ENCODE measurements at regions not wholly inside any gene's neighbourhood (a gene's known extent, or its start where the extent isn't known, plus 50 kb on each side); places are given as distances from the start of the nearest gene placed in this dataset.

DNA sequence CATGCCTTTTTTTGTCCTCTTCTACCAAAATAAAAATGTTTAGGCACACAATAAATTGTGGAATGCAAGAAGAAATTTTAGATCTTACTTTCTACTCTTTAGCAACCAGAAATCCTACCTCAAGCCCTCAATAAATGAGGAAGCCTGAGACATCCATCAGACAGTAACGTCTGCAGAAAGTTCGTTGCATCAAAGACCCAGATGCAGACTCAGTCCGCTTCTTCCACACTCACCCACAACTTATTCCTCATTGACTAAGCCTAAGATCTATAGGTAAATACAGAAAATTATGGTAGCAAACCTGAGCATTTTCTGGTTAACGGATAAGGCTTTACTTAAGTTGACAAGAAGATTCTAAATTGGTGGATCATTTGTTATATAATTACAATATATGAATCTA lies 579.4 kb upstream of the ID2 start:
- H3K4me3 ChIP-seq (ENCODE audit: low read length): no peak overlapping the region
- no peaks in the 10 kb centered on the region for H3K36me3 ChIP-seq (ENCODE audit: insufficient read depth, low read length)
- H2AFZ ChIP-seq (ENCODE audit: low read depth, low read length): no peak overlapping the region
- no peaks in the 10 kb centered on the region for H3K9me3 ChIP-seq (ENCODE audit: low read length)
- no peaks in the 10 kb centered on the region for H3K4me1 ChIP-seq (ENCODE audit: insufficient read depth, low read length)
- H3K27me3 ChIP-seq (ENCODE audit: insufficient read depth, low read length): no peaks in the 10 kb centered on the region

DNA sequence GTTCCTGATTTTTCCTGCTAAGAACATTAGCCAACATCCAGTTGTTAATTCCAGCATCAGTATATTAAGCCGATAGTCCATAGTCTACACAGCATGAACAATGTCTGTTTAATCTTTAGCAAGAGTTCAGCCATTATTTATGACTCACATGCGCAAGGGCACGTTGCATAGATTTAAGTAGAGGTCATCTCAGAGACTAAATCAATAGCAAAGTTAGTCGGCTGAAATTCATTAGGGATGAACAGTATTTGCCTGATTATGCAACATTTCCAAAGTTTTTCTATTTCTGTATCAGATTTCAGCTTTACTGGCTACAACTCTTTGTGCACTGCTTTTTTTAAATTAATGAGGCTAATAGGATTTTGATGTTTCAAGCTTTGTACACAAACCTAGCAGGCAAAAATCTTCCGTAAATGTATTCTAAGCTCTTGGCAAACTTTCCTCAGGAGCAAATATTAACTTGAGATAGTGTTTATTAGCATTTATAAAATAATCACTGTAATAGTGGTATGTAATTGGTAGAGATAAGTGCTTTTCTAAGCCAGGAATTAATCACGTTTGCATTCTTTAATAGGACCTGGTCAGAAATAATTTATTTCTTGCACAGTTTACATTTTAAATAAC lies 578.7 kb upstream of the ID2 start:
- Histone ChIP-seq H3K9me3 (ENCODE audit: low read length) (no peaks in the 10 kb centered on the region), H2AFZ (ENCODE audit: low read depth, low read length) (no peak overlapping the region), H3K36me3 (ENCODE audit: insufficient read depth, low read length) (no peaks in the 10 kb centered on the region), H3K27me3 (ENCODE audit: insufficient read depth, low read length) (no peaks in the 10 kb centered on the region), H3K4me3 (ENCODE audit: low read length) (no peak overlapping the region), H3K4me1 (ENCODE audit: insufficient read depth, low read length) (no peaks in the 10 kb centered on the region)

DNA sequence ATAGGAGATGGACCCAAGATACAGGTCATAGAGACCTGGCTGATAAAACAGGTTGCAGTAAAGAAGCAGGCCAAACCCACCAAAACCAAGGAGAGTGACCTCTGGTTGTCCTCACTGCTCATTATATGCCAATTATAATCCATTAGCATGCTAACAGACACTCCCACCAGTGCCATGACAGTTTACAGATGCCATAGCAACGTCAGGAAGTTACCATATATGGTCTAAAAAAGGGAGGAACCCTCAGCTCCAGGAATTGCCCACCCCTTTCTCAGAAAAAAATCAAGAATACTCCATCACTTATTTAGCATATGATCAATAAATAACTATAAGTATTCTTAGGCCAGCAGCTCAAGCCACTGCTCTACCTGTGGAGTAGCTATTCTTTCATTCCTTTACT lies 574.7 kb upstream of the ID2 start:
- Histone ChIP-seq H3K36me3 (ENCODE audit: insufficient read depth, low read length) (no peaks in the 10 kb centered on the region), H3K27me3 (ENCODE audit: insufficient read depth, low read length) (no peaks in the 10 kb centered on the region), H3K9me3 (ENCODE audit: low read length) (peaks cover 5% of the 10 kb centered on the region), H3K4me3 (ENCODE audit: low read length) (no peak overlapping the region), H2AFZ (ENCODE audit: low read depth, low read length) (no peak overlapping the region), H3K4me1 (ENCODE audit: insufficient read depth, low read length) (no peaks in the 10 kb centered on the region)

DNA sequence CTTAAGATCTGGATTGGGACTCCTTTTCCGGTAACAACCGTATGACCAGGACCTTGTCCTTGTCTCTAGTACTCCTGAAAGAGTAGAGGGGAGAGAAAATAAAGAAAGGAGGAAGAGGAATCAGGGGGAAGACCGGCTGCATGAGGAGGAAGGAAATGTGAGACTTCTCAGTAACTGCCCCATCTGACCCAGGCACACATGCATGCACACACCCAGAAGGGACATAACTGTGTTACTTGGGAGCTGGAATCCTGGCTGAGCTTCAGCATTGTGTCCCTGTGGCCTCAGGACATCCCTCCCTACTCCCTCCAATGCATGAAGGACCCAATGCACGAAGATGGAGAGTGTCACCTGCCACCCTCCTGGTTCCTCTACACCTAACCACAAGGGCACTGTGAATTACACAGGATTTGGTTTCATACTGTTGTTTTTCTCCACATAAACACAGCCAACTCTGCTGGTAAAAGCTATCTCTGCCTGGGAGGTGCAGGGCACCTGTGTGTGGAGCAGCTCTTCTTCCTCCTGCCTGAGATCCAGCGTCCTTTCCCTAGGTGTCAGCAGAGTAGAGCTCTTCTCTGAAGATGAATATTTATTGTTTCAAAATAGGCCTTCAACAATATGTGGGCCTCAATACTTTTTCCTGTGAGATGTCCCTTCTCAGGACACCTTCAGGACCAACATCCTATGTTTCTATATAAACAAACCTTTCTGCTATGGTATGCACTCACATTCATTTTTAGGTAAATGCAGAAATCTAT lies 574.1 kb upstream of the ID2 start:
- H3K4me3 ChIP-seq (ENCODE audit: low read length): no peak overlapping the region
- H3K27me3 ChIP-seq (ENCODE audit: insufficient read depth, low read length): no peaks in the 10 kb centered on the region
- H2AFZ ChIP-seq (ENCODE audit: low read depth, low read length): no peak overlapping the region
- H3K36me3 ChIP-seq (ENCODE audit: insufficient read depth, low read length): no peaks in the 10 kb centered on the region
- no peaks in the 10 kb centered on the region for H3K4me1 ChIP-seq (ENCODE audit: insufficient read depth, low read length)
- H3K9me3 ChIP-seq (ENCODE audit: low read length): peaks cover 5% of the 10 kb centered on the region

DNA sequence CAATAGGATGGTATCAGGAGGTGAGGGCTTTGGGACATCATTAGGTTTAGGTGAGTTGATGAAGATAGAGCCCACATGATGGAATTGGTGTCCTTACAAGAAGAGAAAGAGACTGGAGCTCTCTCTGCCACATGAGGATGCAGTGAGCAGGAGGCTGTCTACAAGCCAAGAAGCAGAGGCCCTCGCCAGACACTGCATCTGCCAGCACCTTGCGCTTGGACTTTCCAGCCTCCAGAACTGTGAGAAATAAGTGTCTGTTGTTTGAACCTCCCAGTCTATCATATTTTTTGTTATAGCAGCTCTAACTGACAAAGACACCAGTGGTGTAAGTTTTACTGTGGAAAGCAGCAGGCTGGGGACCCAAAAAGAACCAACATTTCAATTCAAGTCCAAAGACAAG lies 571.1 kb upstream of the ID2 start:
- H2AFZ ChIP-seq (ENCODE audit: low read depth, low read length): no peak overlapping the region
- no peak overlapping the region for H3K4me3 ChIP-seq (ENCODE audit: low read length)
- peaks cover 3% of the 10 kb centered on the region for H3K4me1 ChIP-seq (ENCODE audit: insufficient read depth, low read length)
- no peaks in the 10 kb centered on the region for H3K27me3 ChIP-seq (ENCODE audit: insufficient read depth, low read length)
- H3K9me3 ChIP-seq (ENCODE audit: low read length): peaks cover 5% of the 10 kb centered on the region
- no peaks in the 10 kb centered on the region for H3K36me3 ChIP-seq (ENCODE audit: insufficient read depth, low read length)

DNA sequence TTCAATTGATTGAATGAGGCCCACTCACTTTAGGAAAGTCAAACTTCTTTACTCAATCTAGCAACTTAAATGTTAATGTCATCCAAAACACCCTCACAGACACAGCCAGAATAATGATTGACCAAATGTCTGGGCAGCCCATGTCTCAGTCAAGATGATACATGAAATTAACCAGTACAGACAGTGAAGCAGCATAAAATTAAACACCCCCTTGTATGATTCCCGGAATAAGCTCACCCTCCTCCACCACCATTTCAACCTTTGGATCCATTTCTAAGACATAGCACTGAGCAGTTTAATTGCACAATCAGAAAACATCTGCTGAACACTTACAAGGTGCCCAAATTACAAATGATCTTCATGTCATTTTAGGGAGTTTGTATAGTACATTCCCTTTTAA lies 570.7 kb upstream of the ID2 start:
- H3K4me1 ChIP-seq (ENCODE audit: insufficient read depth, low read length): peaks cover 3% of the 10 kb centered on the region
- H2AFZ ChIP-seq (ENCODE audit: low read depth, low read length): no peak overlapping the region
- H3K4me3 ChIP-seq (ENCODE audit: low read length): no peak overlapping the region
- H3K36me3 ChIP-seq (ENCODE audit: insufficient read depth, low read length): no peaks in the 10 kb centered on the region
- peaks cover 5% of the 10 kb centered on the region for H3K9me3 ChIP-seq (ENCODE audit: low read length)
- H3K27me3 ChIP-seq (ENCODE audit: insufficient read depth, low read length): no peaks in the 10 kb centered on the region

DNA sequence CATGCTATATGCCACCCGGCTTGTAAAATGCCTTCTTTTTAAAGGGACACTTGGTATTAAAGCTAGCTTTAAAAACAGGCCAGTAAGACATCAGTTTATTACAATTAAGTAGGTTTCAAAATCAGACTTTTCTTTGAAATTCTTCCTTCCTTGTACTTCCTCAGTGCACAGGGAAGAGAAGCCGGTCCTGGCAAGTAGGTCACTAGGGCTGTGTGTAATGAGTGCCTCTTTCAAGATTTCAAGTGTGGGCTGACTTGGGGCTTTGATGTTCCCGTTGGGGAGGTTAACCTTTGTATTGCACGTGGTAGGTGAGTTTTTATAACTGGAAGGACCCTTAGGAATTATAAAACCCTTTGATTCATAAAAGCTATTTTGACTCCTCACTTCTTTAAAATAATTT lies 566.4 kb upstream of the ID2 start:
- Histone ChIP-seq H3K9me3 (ENCODE audit: low read length) (peaks cover 3% of the 10 kb centered on the region), H3K4me1 (ENCODE audit: insufficient read depth, low read length) (peaks cover 21% of the 10 kb centered on the region), H2AFZ (ENCODE audit: low read depth, low read length) (no peak overlapping the region), H3K27me3 (ENCODE audit: insufficient read depth, low read length) (no peaks in the 10 kb centered on the region), H3K4me3 (ENCODE audit: low read length) (no peak overlapping the region), H3K36me3 (ENCODE audit: insufficient read depth, low read length) (no peaks in the 10 kb centered on the region)

DNA sequence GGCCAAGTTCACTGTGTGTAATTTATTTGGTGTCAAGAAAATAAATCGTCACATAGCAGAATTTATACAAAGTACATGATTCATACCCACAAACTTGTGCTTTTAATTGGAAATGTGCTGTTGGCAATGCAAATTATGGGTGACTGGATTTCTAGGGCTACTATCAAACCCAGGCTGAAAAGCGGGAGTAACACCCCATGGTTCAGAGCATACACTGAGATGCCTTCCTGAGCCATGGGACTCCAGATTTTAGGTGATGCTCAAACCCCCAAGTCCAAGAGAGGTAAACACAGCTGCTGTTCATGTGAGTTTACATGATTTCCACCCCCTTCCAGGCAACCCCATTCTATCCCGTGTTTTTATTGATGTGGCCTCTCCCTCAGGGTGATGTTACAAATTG lies 565.9 kb upstream of the ID2 start:
- H3K4me3 ChIP-seq (ENCODE audit: low read length): no peak overlapping the region
- no peaks in the 10 kb centered on the region for H3K27me3 ChIP-seq (ENCODE audit: insufficient read depth, low read length)
- H3K36me3 ChIP-seq (ENCODE audit: insufficient read depth, low read length): no peaks in the 10 kb centered on the region
- H2AFZ ChIP-seq (ENCODE audit: low read depth, low read length): no peak overlapping the region
- peaks cover 26% of the 10 kb centered on the region for H3K4me1 ChIP-seq (ENCODE audit: insufficient read depth, low read length)
- H3K9me3 ChIP-seq (ENCODE audit: low read length): no peaks in the 10 kb centered on the region

DNA sequence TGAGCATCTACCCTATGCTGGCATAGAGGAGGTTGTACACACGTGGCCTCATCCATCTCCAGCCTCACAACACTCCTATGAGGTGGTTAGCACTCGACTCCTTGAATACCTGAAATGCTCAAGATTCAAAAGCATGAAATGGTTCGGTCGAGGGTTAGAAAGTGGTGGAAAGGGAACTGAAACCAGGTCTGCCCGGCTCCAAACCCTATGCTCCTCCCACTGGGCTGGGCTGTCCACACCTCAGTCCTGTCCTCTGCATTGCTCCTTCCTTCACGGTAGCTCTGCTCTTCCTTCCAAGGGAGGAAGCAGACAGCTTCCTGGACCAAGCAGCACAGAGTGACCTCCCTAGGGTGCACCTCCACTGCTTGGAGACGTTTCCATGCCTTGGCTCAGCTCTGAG lies 565.2 kb upstream of the ID2 start:
- Histone ChIP-seq H3K9me3 (ENCODE audit: low read length) (no peaks in the 10 kb centered on the region), H3K36me3 (ENCODE audit: insufficient read depth, low read length) (no peaks in the 10 kb centered on the region), H3K4me3 (ENCODE audit: low read length) (no peak overlapping the region), H2AFZ (ENCODE audit: low read depth, low read length) (no peak overlapping the region), H3K27me3 (ENCODE audit: insufficient read depth, low read length) (no peaks in the 10 kb centered on the region), H3K4me1 (ENCODE audit: insufficient read depth, low read length) (peaks cover 31% of the 10 kb centered on the region)

DNA sequence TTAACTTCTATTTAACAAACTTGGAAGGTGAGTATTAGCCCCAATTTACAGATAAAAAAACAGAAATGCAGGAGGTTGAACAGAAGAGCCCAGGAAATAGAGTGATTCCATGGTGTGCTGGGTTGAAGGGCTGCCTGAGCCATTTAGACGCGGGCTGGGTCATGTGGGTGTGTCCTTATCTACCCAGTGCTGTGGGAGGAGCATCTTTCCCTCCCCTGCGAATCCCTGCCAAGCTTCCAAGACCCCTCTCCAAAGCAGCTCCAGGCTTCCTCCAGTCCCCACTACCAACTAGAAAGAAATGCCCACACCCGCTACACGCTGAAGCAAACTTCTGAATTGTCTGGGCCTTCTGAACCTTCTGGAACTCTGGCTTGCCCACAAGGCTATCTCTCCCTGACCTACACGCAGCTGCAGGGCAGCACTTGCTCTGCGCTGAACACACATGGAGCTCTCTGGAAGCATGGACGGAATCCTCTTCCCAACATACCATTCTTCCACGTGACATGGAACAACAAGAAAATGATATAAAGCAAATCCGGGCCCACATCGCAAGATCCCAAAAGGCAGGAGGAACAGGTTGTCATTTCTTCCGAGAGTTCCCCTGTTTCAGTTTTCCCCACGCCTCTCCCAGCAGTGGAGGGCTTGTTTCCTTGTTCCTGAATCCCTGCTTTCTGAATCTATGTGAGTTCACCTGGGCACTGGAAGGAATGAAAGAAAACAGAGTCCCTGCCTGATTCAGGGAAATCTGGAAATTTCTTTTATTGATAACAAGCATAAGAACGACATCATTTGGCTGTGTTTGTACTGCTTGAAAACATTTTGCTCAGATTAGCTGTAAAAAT lies 562.7 kb upstream of the ID2 start:
- no peaks in the 10 kb centered on the region for H3K36me3 ChIP-seq (ENCODE audit: insufficient read depth, low read length)
- no peaks in the 10 kb centered on the region for H3K9me3 ChIP-seq (ENCODE audit: low read length)
- H2AFZ ChIP-seq (ENCODE audit: low read depth, low read length): no peak overlapping the region
- no peaks in the 10 kb centered on the region for H3K27me3 ChIP-seq (ENCODE audit: insufficient read depth, low read length)
- H3K4me1 ChIP-seq (ENCODE audit: insufficient read depth, low read length): peaks cover 30% of the 10 kb centered on the region
- H3K4me3 ChIP-seq (ENCODE audit: low read length): peak overlapping the region; percentile 4

DNA sequence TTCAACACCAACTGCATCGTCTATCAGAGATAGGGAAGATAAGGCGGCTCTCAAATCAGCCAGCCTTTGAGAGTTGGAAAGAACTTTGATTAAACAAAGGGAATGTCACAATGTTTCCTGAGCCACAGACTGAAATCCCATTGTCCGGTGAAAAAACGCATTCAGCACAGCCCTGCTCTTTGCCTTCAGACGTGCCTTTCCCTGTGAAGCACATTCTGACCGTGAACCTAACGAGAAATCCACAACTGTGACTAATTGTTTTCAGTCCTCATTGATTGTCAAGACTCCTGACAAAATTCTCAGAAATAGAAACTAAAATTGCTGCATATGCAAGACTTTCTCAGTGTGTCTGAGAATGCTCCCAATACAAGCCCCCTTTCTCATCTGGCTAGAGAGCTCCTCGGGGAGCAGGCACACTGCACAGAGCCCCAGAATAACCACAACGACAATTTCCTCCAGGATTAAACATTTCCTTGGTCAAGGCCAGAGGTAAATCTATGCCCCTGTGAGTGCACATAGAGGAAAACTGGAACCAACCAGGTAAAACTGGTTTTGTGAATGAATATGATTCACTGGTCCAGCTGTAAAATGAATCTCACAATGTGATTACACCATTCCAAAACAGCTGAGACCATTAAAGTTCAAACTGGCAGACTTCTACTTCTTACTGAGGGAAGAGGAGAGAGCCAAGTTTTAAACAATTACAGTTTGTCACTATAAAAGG lies 561.9 kb upstream of the ID2 start:
- H2AFZ ChIP-seq (ENCODE audit: low read depth, low read length): peak overlapping the region; percentile 39
- peaks cover 30% of the 10 kb centered on the region for H3K4me1 ChIP-seq (ENCODE audit: insufficient read depth, low read length)
- H3K4me3 ChIP-seq (ENCODE audit: low read length): peak overlapping the region; percentile 4
- no peaks in the 10 kb centered on the region for H3K9me3 ChIP-seq (ENCODE audit: low read length)
- no peaks in the 10 kb centered on the region for H3K27me3 ChIP-seq (ENCODE audit: insufficient read depth, low read length)
- H3K36me3 ChIP-seq (ENCODE audit: insufficient read depth, low read length): no peaks in the 10 kb centered on the region

DNA sequence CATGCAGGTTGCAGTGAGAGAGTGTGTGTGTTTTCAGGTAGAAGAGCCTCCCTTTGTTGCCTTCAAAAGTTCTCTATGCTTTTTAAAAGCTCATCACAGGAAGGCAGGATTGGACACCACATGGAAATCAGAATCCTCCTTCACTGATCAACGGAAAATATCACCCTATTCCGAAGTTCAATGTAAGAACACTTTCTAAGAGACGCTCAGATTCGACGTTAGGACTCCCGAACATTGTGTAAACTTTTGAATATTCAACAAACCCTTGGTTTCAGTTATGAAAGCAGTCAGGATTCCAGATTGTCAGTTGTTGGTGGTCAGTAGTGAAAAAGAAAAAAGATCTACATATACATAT lies 561.4 kb upstream of the ID2 start:
- no peaks in the 10 kb centered on the region for H3K36me3 ChIP-seq (ENCODE audit: insufficient read depth, low read length)
- no peaks in the 10 kb centered on the region for H3K27me3 ChIP-seq (ENCODE audit: insufficient read depth, low read length)
- peak overlapping the region; percentile 39 for H2AFZ ChIP-seq (ENCODE audit: low read depth, low read length)
- H3K4me3 ChIP-seq (ENCODE audit: low read length): no peak overlapping the region
- peaks cover 30% of the 10 kb centered on the region for H3K4me1 ChIP-seq (ENCODE audit: insufficient read depth, low read length)
- H3K9me3 ChIP-seq (ENCODE audit: low read length): no peaks in the 10 kb centered on the region

Measured in neuron (in vitro differentiated cells).